IgD-negative memory B cell (primary cell): ENCODE measurements at regions not wholly inside any gene's neighbourhood (a gene's known extent, or its start where the extent isn't known, plus 50 kb on each side); places are given as distances from the start of the nearest gene placed in this dataset.

ENCODE experiments used
- H3K27ac Mint-ChIP-seq, 3 donors: one replicate each; pipeline ENCODE4 v1.8.0; 2020 to 2022; ENCODE audit warnings: mild to moderate bottlenecking in 3 of 3, mixed read lengths in 3 of 3, moderate library complexity in 1 of 3
- H3K27me3 Mint-ChIP-seq: one replicate; pipeline ENCODE4 v1.8.0; 2021; ENCODE audit warnings: mixed read lengths
- H3K36me3 Mint-ChIP-seq: one replicate; pipeline ENCODE4 v1.8.0; 2020; ENCODE audit warnings: mild to moderate bottlenecking, mixed read lengths
- H3K4me1 Mint-ChIP-seq, 3 donors: one replicate each; pipeline ENCODE4 v1.8.0; 2020 to 2022; ENCODE audit warnings: mixed read lengths in 3 of 3, mild to moderate bottlenecking in 1 of 3
- H3K4me3 Mint-ChIP-seq, 4 donors: one replicate each; pipeline ENCODE4 v1.8.0; 2020 to 2022; ENCODE audit warnings: mild to moderate bottlenecking in 4 of 4, mixed read lengths in 4 of 4, moderate library complexity in 3 of 4
- H3K9me3 Mint-ChIP-seq, 3 donors: one replicate each; pipeline ENCODE4 v1.8.0; 2020 to 2021; ENCODE audit warnings: mixed read lengths in 3 of 3, mild to moderate bottlenecking in 1 of 3

- H3K9me3 Mint-ChIP-seq: no peaks in the 10 kb centered on the region
- H3K4me3 Mint-ChIP-seq: no peak overlapping the region
- H3K36me3 Mint-ChIP-seq: no peaks in the 10 kb centered on the region
- peaks cover 1% of the 10 kb centered on the region for H3K27me3 Mint-ChIP-seq
- H3K4me1 Mint-ChIP-seq: peaks cover 1 to 5% (median 3%) of the 10 kb centered on the region in 3 donors
- no peak overlapping the region for H3K27ac Mint-ChIP-seq
These were observed 144.7 kb downstream of the SERPINI1 start for GRCh38 chr3:167880183-167880582.

GRCh38 chr3:167876620-167877281, 141.2 kb downstream of the SERPINI1 start:
- Mint-ChIP-seq H3K4me1 (peaks cover 0 to under 1% (median under 1%) of the 10 kb centered on the region in 3 donors), H3K4me3 (no peak overlapping the region), H3K27me3 (peaks cover 3% of the 10 kb centered on the region), H3K27ac (no peak overlapping the region), H3K9me3 (no peaks in the 10 kb centered on the region), H3K36me3 (no peaks in the 10 kb centered on the region)
